ENCODE measurements at regions not wholly inside any gene's neighbourhood (a gene's known extent, or its start where the extent isn't known, plus 50 kb on each side); places are given as distances from the start of the nearest gene placed in this dataset.

DNA sequence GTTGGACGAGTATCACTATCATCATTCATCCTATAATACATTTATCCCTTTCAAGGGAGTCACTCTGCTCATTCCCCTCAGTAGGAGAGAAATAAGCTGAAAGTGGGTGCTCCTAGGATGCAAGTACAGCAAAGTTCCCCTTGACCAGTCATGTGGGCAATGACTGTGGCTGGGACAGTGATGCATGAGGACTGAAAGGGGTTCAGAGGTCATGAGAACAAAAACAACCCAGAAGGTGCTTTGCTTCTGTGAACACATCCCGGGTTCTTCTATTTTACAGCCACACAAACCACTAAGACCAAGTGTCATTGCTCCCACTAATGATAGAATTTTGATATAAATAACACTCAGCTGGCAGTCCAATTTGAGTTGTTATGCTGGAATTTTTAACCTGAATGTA, 177.8 kb upstream of the ADCY2 start:
- TF ChIP-seq, protein P1, sequence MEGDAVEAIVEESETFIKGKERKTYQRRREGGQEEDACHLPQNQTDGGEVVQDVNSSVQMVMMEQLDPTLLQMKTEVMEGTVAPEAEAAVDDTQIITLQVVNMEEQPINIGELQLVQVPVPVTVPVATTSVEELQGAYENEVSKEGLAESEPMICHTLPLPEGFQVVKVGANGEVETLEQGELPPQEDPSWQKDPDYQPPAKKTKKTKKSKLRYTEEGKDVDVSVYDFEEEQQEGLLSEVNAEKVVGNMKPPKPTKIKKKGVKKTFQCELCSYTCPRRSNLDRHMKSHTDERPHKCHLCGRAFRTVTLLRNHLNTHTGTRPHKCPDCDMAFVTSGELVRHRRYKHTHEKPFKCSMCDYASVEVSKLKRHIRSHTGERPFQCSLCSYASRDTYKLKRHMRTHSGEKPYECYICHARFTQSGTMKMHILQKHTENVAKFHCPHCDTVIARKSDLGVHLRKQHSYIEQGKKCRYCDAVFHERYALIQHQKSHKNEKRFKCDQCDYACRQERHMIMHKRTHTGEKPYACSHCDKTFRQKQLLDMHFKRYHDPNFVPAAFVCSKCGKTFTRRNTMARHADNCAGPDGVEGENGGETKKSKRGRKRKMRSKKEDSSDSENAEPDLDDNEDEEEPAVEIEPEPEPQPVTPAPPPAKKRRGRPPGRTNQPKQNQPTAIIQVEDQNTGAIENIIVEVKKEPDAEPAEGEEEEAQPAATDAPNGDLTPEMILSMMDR (IDR thresholded peaks at IDR 0.05; ENCODE audit: low read length) = no peak
- no peak for TF ChIP-seq EZH2 (IDR thresholded peaks at IDR 0.05; ENCODE audit: borderline replicate concordance, low read length)
